Neural progenitor cell (in vitro differentiated cells): ENCODE measurements at regions not wholly inside any gene's neighbourhood (a gene's known extent, or its start where the extent isn't known, plus 50 kb on each side); places are given as distances from the start of the nearest gene placed in this dataset.

Experiments
- EZH2 ChIP-seq: fragments of 200-600 bp; sonication (generic); IDR thresholded peaks from 2 replicates; pipeline ENCODE4 v1.6.1; 2017; ENCODE audit warnings: antibody characterized with exemption, mild to moderate bottlenecking, moderate library complexity
- EZH2phosphoT487 ChIP-seq: fragments of 200-600 bp; sonication (generic); IDR thresholded peaks from 2 replicates; pipeline ENCODE4 v1.6.1; 2017; ENCODE audit warnings: antibody characterized with exemption
- TF ChIP-seq, protein P1 (sequence below): fragments of 200-600 bp; sonication (generic); IDR thresholded peaks from 2 replicates; pipeline ENCODE4 v1.5.1; 2017; ENCODE audit warnings: antibody characterized with exemption, mild to moderate bottlenecking

DNA sequence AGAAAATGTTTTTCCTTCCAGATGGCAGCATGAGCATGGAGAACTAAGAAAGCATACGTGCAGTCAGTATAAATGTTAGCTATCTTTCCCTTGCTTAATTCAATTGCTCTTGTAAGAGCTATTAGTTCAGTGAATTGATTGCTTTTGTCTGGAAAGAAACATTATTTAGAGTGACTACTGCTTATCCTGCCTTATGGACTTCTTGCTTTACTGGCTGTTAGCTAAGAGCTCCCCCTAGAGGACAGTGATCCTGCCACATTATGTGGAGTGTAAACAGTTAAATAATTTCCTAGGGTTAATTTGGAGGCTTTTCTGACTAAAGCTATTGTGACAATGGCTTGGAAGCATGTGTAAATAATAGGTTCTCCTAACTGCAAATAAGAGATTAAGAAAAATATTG is 1402.4 kb downstream of the FAM133A start:
- TF ChIP-seq, protein P1, sequence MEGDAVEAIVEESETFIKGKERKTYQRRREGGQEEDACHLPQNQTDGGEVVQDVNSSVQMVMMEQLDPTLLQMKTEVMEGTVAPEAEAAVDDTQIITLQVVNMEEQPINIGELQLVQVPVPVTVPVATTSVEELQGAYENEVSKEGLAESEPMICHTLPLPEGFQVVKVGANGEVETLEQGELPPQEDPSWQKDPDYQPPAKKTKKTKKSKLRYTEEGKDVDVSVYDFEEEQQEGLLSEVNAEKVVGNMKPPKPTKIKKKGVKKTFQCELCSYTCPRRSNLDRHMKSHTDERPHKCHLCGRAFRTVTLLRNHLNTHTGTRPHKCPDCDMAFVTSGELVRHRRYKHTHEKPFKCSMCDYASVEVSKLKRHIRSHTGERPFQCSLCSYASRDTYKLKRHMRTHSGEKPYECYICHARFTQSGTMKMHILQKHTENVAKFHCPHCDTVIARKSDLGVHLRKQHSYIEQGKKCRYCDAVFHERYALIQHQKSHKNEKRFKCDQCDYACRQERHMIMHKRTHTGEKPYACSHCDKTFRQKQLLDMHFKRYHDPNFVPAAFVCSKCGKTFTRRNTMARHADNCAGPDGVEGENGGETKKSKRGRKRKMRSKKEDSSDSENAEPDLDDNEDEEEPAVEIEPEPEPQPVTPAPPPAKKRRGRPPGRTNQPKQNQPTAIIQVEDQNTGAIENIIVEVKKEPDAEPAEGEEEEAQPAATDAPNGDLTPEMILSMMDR, result peak; percentile 85
- TF ChIP-seq EZH2phosphoT487 (no peak), EZH2 (no peak)
